ENCODE measurements at regions not wholly inside any gene's neighbourhood (a gene's known extent, or its start where the extent isn't known, plus 50 kb on each side); places are given as distances from the start of the nearest gene placed in this dataset.

DNA sequence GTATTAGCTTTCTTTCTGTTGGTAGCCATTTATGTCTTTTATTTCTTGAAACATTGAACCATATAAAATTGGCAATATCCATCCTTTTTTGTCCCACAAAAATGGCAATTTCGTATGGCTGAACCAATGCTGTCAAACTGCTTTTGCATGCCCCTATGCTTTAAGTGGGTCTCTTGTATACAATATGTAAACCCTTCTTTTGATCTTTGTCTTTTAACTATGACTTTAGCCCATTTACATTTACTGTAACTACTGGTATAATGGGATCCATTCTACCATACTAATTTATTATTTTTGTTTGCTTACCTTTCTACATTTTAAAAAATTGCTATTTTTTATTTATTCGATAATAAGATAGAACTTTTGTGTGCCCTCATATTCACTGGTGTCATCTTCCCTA is 93.4 kb downstream of the TENT4A start:
- H3K36me3 ChIP-seq (ENCODE audit: control insufficient read depth, insufficient read depth, low read length): no peaks in the 10 kb centered on the region

DNA sequence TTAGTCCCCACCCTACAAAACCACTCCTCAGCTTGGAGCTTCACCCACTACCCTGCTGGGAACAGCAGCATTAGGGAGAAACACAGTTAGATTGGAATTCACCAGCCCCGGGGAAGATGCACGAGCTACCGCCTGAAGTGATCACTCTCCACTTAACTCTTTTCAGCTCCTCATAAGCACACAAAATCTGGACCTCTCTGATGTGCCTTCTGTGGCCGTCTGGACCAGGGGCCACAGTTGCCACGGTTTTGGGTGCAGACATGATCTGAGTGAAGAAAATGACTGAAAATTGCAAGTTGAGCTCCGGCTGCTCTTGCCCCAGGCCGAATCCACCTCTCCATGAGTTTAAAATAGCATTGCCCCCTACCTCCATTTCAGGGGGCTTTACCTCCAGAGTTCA is 95.2 kb downstream of the TENT4A start:
- no peaks in the 10 kb centered on the region for H3K4me1 ChIP-seq (ENCODE audit: control insufficient read depth, insufficient read depth, low read length, poor library complexity, severe bottlenecking)
- no peak overlapping the region for H3K27ac ChIP-seq (ENCODE audit: insufficient read depth, low read length, poor library complexity, severe bottlenecking)
- no peaks in the 10 kb centered on the region for H3K36me3 ChIP-seq (ENCODE audit: control insufficient read depth, insufficient read depth, low read length)
- no peaks in the 10 kb centered on the region for H3K9me3 ChIP-seq (ENCODE audit: control insufficient read depth, low read length)
- no peak for DNase-seq
- peaks cover 2% of the 10 kb centered on the region for H3K27me3 ChIP-seq (replicated peaks; ENCODE audit: control insufficient read depth, insufficient read depth, low read length, poor library complexity, severe bottlenecking)
- no peak overlapping the region for H3K4me3 ChIP-seq (ENCODE audit: insufficient read depth, low read depth, low read length, poor library complexity, severe bottlenecking)

More for the DNA sequence above, 93.4 kb downstream of the TENT4A start:
- Histone ChIP-seq H3K4me3 (ENCODE audit: insufficient read depth, low read depth, low read length, poor library complexity, severe bottlenecking) (no peak overlapping the region), H3K27me3 (replicated peaks; ENCODE audit: control insufficient read depth, insufficient read depth, low read length, poor library complexity, severe bottlenecking) (peaks cover 2% of the 10 kb centered on the region), H3K9me3 (ENCODE audit: control insufficient read depth, low read length) (no peaks in the 10 kb centered on the region), H3K27ac (ENCODE audit: insufficient read depth, low read length, poor library complexity, severe bottlenecking) (no peak overlapping the region), H3K4me1 (ENCODE audit: control insufficient read depth, insufficient read depth, low read length, poor library complexity, severe bottlenecking) (no peaks in the 10 kb centered on the region)
- DNase-seq: no peak

DNA sequence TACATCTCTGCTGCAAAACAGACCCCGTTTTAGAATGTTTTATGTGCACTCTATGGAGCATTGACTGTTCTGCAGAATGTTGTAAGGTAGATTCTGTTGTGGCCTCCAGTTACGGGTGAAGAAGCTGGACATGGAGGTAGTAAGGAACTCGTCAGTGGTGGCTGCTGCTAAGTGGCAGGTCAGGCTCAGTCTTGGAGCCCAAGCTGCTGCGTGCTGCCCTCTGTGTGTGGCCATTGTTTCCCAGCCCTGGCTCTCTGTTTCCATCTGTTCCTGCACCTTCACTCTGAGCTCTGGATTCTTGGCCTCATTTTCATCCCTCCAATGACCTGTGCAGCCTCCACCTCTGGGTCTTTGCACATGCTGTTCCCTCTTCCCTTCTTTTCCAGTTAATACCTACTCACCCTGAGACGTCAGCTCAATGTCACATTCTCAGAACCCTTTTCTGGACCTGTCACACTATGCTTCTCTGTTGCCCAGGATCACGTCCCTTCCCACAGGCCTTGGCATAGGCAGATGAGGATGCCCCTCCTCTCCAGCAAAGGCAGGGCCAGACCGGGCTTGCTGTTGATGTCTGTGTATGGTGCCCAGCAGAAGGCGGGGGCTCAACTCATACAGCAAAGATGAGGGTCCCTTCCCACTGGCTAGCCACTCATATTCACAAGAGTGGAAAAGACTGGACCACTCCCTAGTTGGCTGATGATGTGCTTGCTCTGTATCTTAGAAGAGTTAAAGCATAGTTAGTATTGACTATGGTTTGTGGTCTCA is 97.6 kb downstream of the TENT4A start:
- no peak for DNase-seq
- Histone ChIP-seq H3K36me3 (ENCODE audit: control insufficient read depth, insufficient read depth, low read length) (no peaks in the 10 kb centered on the region), H3K27me3 (replicated peaks; ENCODE audit: control insufficient read depth, insufficient read depth, low read length, poor library complexity, severe bottlenecking) (no peaks in the 10 kb centered on the region), H3K4me3 (ENCODE audit: insufficient read depth, low read depth, low read length, poor library complexity, severe bottlenecking) (no peak overlapping the region), H3K9me3 (ENCODE audit: control insufficient read depth, low read length) (no peaks in the 10 kb centered on the region), H3K27ac (ENCODE audit: insufficient read depth, low read length, poor library complexity, severe bottlenecking) (no peak overlapping the region), H3K4me1 (ENCODE audit: control insufficient read depth, insufficient read depth, low read length, poor library complexity, severe bottlenecking) (no peaks in the 10 kb centered on the region)

- H3K27ac ChIP-seq (ENCODE audit: insufficient read depth, low read length, poor library complexity, severe bottlenecking): no peak overlapping the region
- no peaks in the 10 kb centered on the region for H3K27me3 ChIP-seq (replicated peaks; ENCODE audit: control insufficient read depth, insufficient read depth, low read length, poor library complexity, severe bottlenecking)
- H3K4me1 ChIP-seq (ENCODE audit: control insufficient read depth, insufficient read depth, low read length, poor library complexity, severe bottlenecking): no peaks in the 10 kb centered on the region
- no peaks in the 10 kb centered on the region for H3K9me3 ChIP-seq (ENCODE audit: control insufficient read depth, low read length)
- DNase-seq: no peak
- H3K36me3 ChIP-seq (ENCODE audit: control insufficient read depth, insufficient read depth, low read length): no peaks in the 10 kb centered on the region
- no peak overlapping the region for H3K4me3 ChIP-seq (ENCODE audit: insufficient read depth, low read depth, low read length, poor library complexity, severe bottlenecking)
These were observed 98.9 kb downstream of the TENT4A start for GRCh38 chr5:6812091-6812490.

GRCh38 chr5:6812800-6813731 is 99.8 kb downstream of the TENT4A start:
- Histone ChIP-seq H3K36me3 (ENCODE audit: control insufficient read depth, insufficient read depth, low read length) (no peaks in the 10 kb centered on the region), H3K4me3 (ENCODE audit: insufficient read depth, low read depth, low read length, poor library complexity, severe bottlenecking) (no peak overlapping the region), H3K27me3 (replicated peaks; ENCODE audit: control insufficient read depth, insufficient read depth, low read length, poor library complexity, severe bottlenecking) (no peaks in the 10 kb centered on the region), H3K27ac (ENCODE audit: insufficient read depth, low read length, poor library complexity, severe bottlenecking) (no peak overlapping the region), H3K4me1 (ENCODE audit: control insufficient read depth, insufficient read depth, low read length, poor library complexity, severe bottlenecking) (no peaks in the 10 kb centered on the region), H3K9me3 (ENCODE audit: control insufficient read depth, low read length) (no peaks in the 10 kb centered on the region)
- DNase-seq: no peak

GRCh38 chr5:6814816-6815215 is 101.6 kb downstream of the TENT4A start:
- no peaks in the 10 kb centered on the region for H3K9me3 ChIP-seq (ENCODE audit: control insufficient read depth, low read length)
- no peak overlapping the region for H3K4me3 ChIP-seq (ENCODE audit: insufficient read depth, low read depth, low read length, poor library complexity, severe bottlenecking)
- no peaks in the 10 kb centered on the region for H3K27me3 ChIP-seq (replicated peaks; ENCODE audit: control insufficient read depth, insufficient read depth, low read length, poor library complexity, severe bottlenecking)
- no peak for DNase-seq
- no peaks in the 10 kb centered on the region for H3K4me1 ChIP-seq (ENCODE audit: control insufficient read depth, insufficient read depth, low read length, poor library complexity, severe bottlenecking)
- H3K36me3 ChIP-seq (ENCODE audit: control insufficient read depth, insufficient read depth, low read length): no peaks in the 10 kb centered on the region
- H3K27ac ChIP-seq (ENCODE audit: insufficient read depth, low read length, poor library complexity, severe bottlenecking): no peak overlapping the region

DNA sequence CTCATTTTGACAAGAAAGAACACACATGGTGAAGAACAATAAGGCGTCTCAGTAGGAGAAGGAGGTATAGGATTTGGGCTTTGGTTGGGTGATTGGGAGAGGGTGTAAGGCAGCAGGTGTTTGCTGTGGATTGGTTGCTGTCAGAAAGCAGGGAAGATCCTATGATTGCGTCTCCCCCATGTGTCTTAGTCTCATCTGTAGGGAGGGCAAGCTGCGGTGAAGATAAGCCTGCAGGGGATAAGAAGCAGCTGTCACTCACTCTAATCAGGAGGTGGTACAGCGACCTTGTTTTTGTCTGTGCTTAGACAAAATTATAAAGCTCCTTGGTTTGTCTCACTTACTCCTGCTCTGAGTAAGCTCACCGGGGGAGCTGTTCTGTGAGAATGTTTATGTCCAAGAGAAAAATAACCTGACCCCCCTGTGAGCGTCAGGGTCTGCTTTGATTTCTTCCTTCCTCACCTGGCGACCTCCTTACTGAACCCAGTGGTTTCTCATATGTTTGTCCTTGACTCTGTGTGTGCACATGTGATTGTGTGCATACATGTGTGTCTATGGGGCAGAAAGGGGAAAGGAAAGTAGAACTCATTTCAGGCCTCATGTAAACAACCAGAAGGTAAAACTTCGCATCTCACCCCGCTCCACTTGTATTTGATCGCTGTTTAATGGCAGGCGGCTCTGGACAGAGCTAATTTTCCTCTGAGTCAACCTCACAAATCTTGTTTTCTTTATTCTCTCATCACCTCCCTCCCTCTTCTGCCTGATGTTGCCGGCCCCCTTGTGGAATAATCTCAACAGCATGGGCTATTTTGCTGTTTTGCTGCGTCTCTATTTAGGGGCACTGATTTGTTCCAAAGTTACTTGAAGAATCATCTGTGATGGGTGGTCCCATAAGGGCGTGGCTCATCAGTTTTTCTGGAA is 105.6 kb downstream of the TENT4A start:
- no peak overlapping the region for H3K27ac ChIP-seq (ENCODE audit: insufficient read depth, low read length, poor library complexity, severe bottlenecking)
- no peaks in the 10 kb centered on the region for H3K4me1 ChIP-seq (ENCODE audit: control insufficient read depth, insufficient read depth, low read length, poor library complexity, severe bottlenecking)
- DNase-seq: no peak
- no peaks in the 10 kb centered on the region for H3K27me3 ChIP-seq (replicated peaks; ENCODE audit: control insufficient read depth, insufficient read depth, low read length, poor library complexity, severe bottlenecking)
- no peaks in the 10 kb centered on the region for H3K36me3 ChIP-seq (ENCODE audit: control insufficient read depth, insufficient read depth, low read length)
- no peak overlapping the region for H3K4me3 ChIP-seq (ENCODE audit: insufficient read depth, low read depth, low read length, poor library complexity, severe bottlenecking)
- no peaks in the 10 kb centered on the region for H3K9me3 ChIP-seq (ENCODE audit: control insufficient read depth, low read length)

DNA sequence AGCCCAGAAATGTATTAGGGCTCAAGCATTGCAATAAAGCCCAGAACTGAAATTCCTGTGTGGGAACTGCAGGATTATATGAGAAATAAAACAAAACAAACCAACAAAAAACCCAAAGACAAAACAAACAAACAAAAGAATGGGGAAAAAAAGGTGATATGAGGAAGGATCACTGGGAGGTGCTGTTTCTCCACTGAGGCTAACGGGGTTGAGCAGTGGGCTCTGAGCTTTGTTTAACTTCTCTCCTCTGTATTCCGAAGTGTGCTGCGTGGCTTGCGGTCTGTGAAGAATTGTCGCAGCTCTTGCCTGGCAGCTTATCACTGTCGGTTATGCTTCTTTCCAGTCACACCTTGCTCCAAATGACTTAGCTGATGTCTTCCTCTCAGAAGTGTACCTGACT is 106.3 kb downstream of the TENT4A start:
- no peak overlapping the region for H3K4me3 ChIP-seq (ENCODE audit: insufficient read depth, low read depth, low read length, poor library complexity, severe bottlenecking)
- H3K36me3 ChIP-seq (ENCODE audit: control insufficient read depth, insufficient read depth, low read length): no peaks in the 10 kb centered on the region
- H3K4me1 ChIP-seq (ENCODE audit: control insufficient read depth, insufficient read depth, low read length, poor library complexity, severe bottlenecking): no peaks in the 10 kb centered on the region
- no peak for DNase-seq
- no peaks in the 10 kb centered on the region for H3K27me3 ChIP-seq (replicated peaks; ENCODE audit: control insufficient read depth, insufficient read depth, low read length, poor library complexity, severe bottlenecking)
- no peaks in the 10 kb centered on the region for H3K9me3 ChIP-seq (ENCODE audit: control insufficient read depth, low read length)
- H3K27ac ChIP-seq (ENCODE audit: insufficient read depth, low read length, poor library complexity, severe bottlenecking): no peak overlapping the region

GRCh38 chr5:6820851-6821479 is 107.7 kb downstream of the TENT4A start:
- H3K27ac ChIP-seq (ENCODE audit: insufficient read depth, low read length, poor library complexity, severe bottlenecking): no peak overlapping the region
- H3K9me3 ChIP-seq (ENCODE audit: control insufficient read depth, low read length): no peaks in the 10 kb centered on the region
- no peaks in the 10 kb centered on the region for H3K27me3 ChIP-seq (replicated peaks; ENCODE audit: control insufficient read depth, insufficient read depth, low read length, poor library complexity, severe bottlenecking)
- H3K4me3 ChIP-seq (ENCODE audit: insufficient read depth, low read depth, low read length, poor library complexity, severe bottlenecking): no peak overlapping the region
- no peaks in the 10 kb centered on the region for H3K36me3 ChIP-seq (ENCODE audit: control insufficient read depth, insufficient read depth, low read length)
- DNase-seq: peak; percentile 9 to 23 (median 13)
- no peaks in the 10 kb centered on the region for H3K4me1 ChIP-seq (ENCODE audit: control insufficient read depth, insufficient read depth, low read length, poor library complexity, severe bottlenecking)
